Stimulated activated CD4-positive, alpha-beta T cell treated with anti-CD3 and anti-CD28 coated beads, Interleukin-2, amount 100 ng/mL, for 4 hours (primary cell): ENCODE measurements at regions not wholly inside any gene's neighbourhood (a gene's known extent, or its start where the extent isn't known, plus 50 kb on each side); places are given as distances from the start of the nearest gene placed in this dataset.

Experiments used
- DNase-seq: peaks from one replicate; pipeline ENCODE4 v3.0.0-alpha.2; 2020; ENCODE audit warnings: low read depth

GRCh38 chr11:32039149-32039548 is 51.7 kb upstream of the RCN1 start:
- DNase-seq = no peak

GRCh38 chr11:32034680-32035079 is 56.2 kb upstream of the RCN1 start:
- no peak for DNase-seq

- no peak for DNase-seq
Observed at GRCh38 chr11:32034149-32034548, 56.7 kb upstream of the RCN1 start.

GRCh38 chr11:32033491-32033890 is 57.4 kb upstream of the RCN1 start:
- no peak for DNase-seq

GRCh38 chr11:32033067-32033466 is 57.8 kb upstream of the RCN1 start:
- DNase-seq = no peak

- DNase-seq = no peak
Observed at GRCh38 chr11:32032478-32032877, 58.4 kb upstream of the RCN1 start.

GRCh38 chr11:32032052-32032451 is 58.8 kb upstream of the RCN1 start:
- no peak for DNase-seq

- no peak for DNase-seq
Observed at GRCh38 chr11:32030875-32031503, 59.9 kb upstream of the RCN1 start.

- DNase-seq = no peak
Observed at GRCh38 chr11:32029721-32030120, 61.2 kb upstream of the RCN1 start.

- no peak for DNase-seq
Observed at GRCh38 chr11:32028201-32028600, 62.7 kb upstream of the RCN1 start.

- no peak for DNase-seq
Observed at GRCh38 chr11:32026766-32027165, 64.1 kb upstream of the RCN1 start.

GRCh38 chr11:32024948-32025347 is 65.9 kb upstream of the RCN1 start:
- DNase-seq = no peak

- DNase-seq = no peak
Observed at GRCh38 chr11:32023370-32024305, 67.2 kb upstream of the RCN1 start.

GRCh38 chr11:32018672-32019071 is 72.2 kb upstream of the RCN1 start:
- DNase-seq = no peak

- DNase-seq = no peak
Observed at GRCh38 chr11:32016111-32016510, 74.8 kb upstream of the RCN1 start.

GRCh38 chr11:32015427-32015826 is 75.4 kb upstream of the RCN1 start:
- no peak for DNase-seq

- no peak for DNase-seq
Observed at GRCh38 chr11:32013603-32014002, 77.3 kb upstream of the RCN1 start.

GRCh38 chr11:32012049-32012448 is 78.8 kb upstream of the RCN1 start:
- no peak for DNase-seq

- no peak for DNase-seq
Observed at GRCh38 chr11:32008880-32009551, 81.9 kb upstream of the RCN1 start.

- no peak for DNase-seq
Observed at GRCh38 chr11:32006799-32007388, 84.0 kb upstream of the RCN1 start.

GRCh38 chr11:32005786-32006416 is 85.0 kb upstream of the RCN1 start:
- DNase-seq = no peak

GRCh38 chr11:32003335-32003734 is 87.5 kb upstream of the RCN1 start:
- DNase-seq = no peak
